Spleen (tissue), 7 donors: ENCODE measurements at regions not wholly inside any gene's neighbourhood (a gene's known extent, or its start where the extent isn't known, plus 50 kb on each side); places are given as distances from the start of the nearest gene placed in this dataset.

Experiments used
- POLR2A ChIP-seq, 3 donors: fragments of 450-650 bp; IDR thresholded peaks; one replicate each; pipeline ENCODE4 v1.5.1; 2017; ENCODE audit warnings: antibody characterized with exemption in 3 of 3, mild to moderate bottlenecking in 1 of 3
- POLR2AphosphoS5 ChIP-seq, 3 donors: sonication (generic); formaldehyde crosslinking; IDR thresholded peaks; one replicate each; pipeline ENCODE4 v1.5.1; 2017; ENCODE audit warnings: antibody characterized with exemption in 3 of 3
- TF ChIP-seq, protein P1 (sequence below), 11 experiments: fragments of 200-600 bp in 7 of 11; fragments of 450-650 bp in 4 of 11; sonication (generic) in 4 of 11; IDR thresholded peaks in 8 of 11; conservative IDR thresholded peaks in 3 of 11; 1 replicate in 7 of 11; 2 replicates in 4 of 11; pipeline versions ENCODE4 v1.4.0 to v1.8.0; 2016 to 2021; ENCODE audit warnings: antibody characterized with exemption in 11 of 11, inconsistent platforms in 4 of 11, mild to moderate bottlenecking in 1 of 11
- donor health status: DM: no; HTN: no; CAD: no; lungs with moderate emphysema.
- donor health status: DM: no; HTN: no; CAD: no.
- donor health status: DM: no; HTN: no; CAD: no.

- TF ChIP-seq, protein P1, sequence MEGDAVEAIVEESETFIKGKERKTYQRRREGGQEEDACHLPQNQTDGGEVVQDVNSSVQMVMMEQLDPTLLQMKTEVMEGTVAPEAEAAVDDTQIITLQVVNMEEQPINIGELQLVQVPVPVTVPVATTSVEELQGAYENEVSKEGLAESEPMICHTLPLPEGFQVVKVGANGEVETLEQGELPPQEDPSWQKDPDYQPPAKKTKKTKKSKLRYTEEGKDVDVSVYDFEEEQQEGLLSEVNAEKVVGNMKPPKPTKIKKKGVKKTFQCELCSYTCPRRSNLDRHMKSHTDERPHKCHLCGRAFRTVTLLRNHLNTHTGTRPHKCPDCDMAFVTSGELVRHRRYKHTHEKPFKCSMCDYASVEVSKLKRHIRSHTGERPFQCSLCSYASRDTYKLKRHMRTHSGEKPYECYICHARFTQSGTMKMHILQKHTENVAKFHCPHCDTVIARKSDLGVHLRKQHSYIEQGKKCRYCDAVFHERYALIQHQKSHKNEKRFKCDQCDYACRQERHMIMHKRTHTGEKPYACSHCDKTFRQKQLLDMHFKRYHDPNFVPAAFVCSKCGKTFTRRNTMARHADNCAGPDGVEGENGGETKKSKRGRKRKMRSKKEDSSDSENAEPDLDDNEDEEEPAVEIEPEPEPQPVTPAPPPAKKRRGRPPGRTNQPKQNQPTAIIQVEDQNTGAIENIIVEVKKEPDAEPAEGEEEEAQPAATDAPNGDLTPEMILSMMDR (IDR thresholded peaks at IDR 0.05 in 8 of 11, conservative IDR thresholded peaks at IDR 0.05 in 3 of 11) = no peak
- no peak for TF ChIP-seq POLR2A (IDR thresholded peaks at IDR 0.05)
- TF ChIP-seq POLR2AphosphoS5 (IDR thresholded peaks at IDR 0.05) = no peak
Observed at GRCh38 chr12:19683178-19683927, 244.1 kb downstream of the AEBP2 start.
